Loucy (cell line): ENCODE measurements at regions not wholly inside any gene's neighbourhood (a gene's known extent, or its start where the extent isn't known, plus 50 kb on each side); places are given as distances from the start of the nearest gene placed in this dataset.

Source experiments
- CTCF ChIP-seq: fragments of 200-600 bp; sonication (generic); conservative IDR thresholded peaks from 2 replicates; pipeline ENCODE4 v1.5.1; 2014; ENCODE audit warnings: mild to moderate bottlenecking, antibody characterized with exemption, low read length
- EZH2phosphoT487 ChIP-seq: fragments of 200-600 bp; IDR thresholded peaks from 2 replicates; pipeline ENCODE4 v1.6.1; 2018; ENCODE audit warnings: antibody characterized with exemption, mild to moderate bottlenecking, moderate library complexity, borderline replicate concordance

GRCh38 chr6:148140772-148141557 lies 201.7 kb upstream of the SASH1 start:
- no peak for TF ChIP-seq CTCF
- no peak for TF ChIP-seq EZH2phosphoT487
